ENCODE measurements at regions not wholly inside any gene's neighbourhood (a gene's known extent, or its start where the extent isn't known, plus 50 kb on each side); places are given as distances from the start of the nearest gene placed in this dataset.

DNA sequence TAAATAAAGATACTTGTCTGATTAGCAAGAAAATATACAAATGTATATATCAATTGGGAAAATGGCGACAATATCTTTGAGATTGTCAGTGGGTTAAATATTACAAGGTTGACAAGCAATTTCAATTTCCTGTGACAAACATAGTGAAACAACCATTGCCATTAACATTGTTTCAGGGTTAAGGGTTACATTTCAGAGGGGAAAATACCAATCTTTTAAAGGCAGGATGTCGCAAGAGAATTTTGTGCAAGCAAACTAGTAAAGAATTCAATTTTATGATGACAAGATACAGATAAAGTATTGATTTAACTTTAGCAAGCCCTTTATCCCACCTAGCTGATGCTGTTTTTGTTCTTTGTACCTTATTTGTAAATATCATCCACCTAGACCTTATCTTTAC lies 305.8 kb upstream of the GRIA3 start:
- Histone ChIP-seq H3K4me3 (no peak overlapping the region), H3K4me1 (replicated peaks in 1 of 2; ENCODE audit: control insufficient read depth in 2 of 2, insufficient read depth in 2 of 2, low read length in 2 of 2) (no peaks in the 10 kb centered on the region), H3K9me3 (replicated peaks; ENCODE audit: control insufficient read depth, insufficient read depth, low read depth, low read length) (no peaks in the 10 kb centered on the region), H3K9ac (ENCODE audit: insufficient read depth in 1 of 2, low read depth in 2 of 2, low read length in 2 of 2) (no peak overlapping the region), H2AFZ (ENCODE audit: low read depth, low read length) (no peak overlapping the region), H3K4me2 (ENCODE audit: insufficient read depth, low read length) (no peak overlapping the region), H3K9me1 (ENCODE audit: control insufficient read depth, insufficient read depth, low read length) (no peaks in the 10 kb centered on the region), H3K79me2 (ENCODE audit: control insufficient read depth, insufficient read depth, low read length) (no peaks in the 10 kb centered on the region), H4K20me1 (replicated peaks; ENCODE audit: control insufficient read depth, insufficient read depth, low read length) (no peaks in the 10 kb centered on the region), H3K27me3 (ENCODE audit: control insufficient read depth in 2 of 2, insufficient read depth in 2 of 2, low read length in 2 of 2) (no peaks in the 10 kb centered on the region), H3K36me3 (ENCODE audit: control insufficient read depth, insufficient read depth, low read length) (no peaks in the 10 kb centered on the region), H3K27ac (ENCODE audit: extremely low read depth, low read depth, low read length) (no peak overlapping the region)
- no TSS peak for BruUV-seq (replicated peaks)
- DNase-seq (ENCODE audit: extremely low read depth in 1 of 4, low spot score in 3 of 4) = no peak
- in situ Hi-C loops (cut with MboI) = no loop called here
- POLR2A ChIA-PET = no interaction called here
- CTCF ChIA-PET (ENCODE audit: low intra/inter-chr PET ratio) = no interaction called here
- intact Hi-C loops (cut with micrococcal nuclease) = no loop called here
- ATAC-seq = no peak
- WGBS (ENCODE audit: insufficient coverage, low coverage, missing lambda C conversion rate) = 0% methylated on average over 2 of the region's 2 CpGs
- FAIRE-seq = no peak
- TF ChIP-seq, protein P1, sequence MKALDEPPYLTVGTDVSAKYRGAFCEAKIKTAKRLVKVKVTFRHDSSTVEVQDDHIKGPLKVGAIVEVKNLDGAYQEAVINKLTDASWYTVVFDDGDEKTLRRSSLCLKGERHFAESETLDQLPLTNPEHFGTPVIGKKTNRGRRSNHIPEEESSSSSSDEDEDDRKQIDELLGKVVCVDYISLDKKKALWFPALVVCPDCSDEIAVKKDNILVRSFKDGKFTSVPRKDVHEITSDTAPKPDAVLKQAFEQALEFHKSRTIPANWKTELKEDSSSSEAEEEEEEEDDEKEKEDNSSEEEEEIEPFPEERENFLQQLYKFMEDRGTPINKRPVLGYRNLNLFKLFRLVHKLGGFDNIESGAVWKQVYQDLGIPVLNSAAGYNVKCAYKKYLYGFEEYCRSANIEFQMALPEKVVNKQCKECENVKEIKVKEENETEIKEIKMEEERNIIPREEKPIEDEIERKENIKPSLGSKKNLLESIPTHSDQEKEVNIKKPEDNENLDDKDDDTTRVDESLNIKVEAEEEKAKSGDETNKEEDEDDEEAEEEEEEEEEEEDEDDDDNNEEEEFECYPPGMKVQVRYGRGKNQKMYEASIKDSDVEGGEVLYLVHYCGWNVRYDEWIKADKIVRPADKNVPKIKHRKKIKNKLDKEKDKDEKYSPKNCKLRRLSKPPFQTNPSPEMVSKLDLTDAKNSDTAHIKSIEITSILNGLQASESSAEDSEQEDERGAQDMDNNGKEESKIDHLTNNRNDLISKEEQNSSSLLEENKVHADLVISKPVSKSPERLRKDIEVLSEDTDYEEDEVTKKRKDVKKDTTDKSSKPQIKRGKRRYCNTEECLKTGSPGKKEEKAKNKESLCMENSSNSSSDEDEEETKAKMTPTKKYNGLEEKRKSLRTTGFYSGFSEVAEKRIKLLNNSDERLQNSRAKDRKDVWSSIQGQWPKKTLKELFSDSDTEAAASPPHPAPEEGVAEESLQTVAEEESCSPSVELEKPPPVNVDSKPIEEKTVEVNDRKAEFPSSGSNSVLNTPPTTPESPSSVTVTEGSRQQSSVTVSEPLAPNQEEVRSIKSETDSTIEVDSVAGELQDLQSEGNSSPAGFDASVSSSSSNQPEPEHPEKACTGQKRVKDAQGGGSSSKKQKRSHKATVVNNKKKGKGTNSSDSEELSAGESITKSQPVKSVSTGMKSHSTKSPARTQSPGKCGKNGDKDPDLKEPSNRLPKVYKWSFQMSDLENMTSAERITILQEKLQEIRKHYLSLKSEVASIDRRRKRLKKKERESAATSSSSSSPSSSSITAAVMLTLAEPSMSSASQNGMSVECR (CRISPR knock-in tag; IDR thresholded peaks at IDR 0.05) = no peak
- TF ChIP-seq, protein P2, sequence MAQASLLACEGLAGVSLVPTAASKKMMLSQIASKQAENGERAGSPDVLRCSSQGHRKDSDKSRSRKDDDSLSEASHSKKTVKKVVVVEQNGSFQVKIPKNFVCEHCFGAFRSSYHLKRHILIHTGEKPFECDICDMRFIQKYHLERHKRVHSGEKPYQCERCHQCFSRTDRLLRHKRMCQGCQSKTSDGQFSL (CRISPR knock-in tag; IDR thresholded peaks at IDR 0.05) = no peak
- TF ChIP-seq, protein P2 (tag; IDR thresholded peaks at IDR 0.05) = no peak
- TF ChIP-seq DMBX1 (CRISPR knock-in tag; IDR thresholded peaks at IDR 0.05; ENCODE audit: borderline replicate concordance) = no peak
- TF ChIP-seq ILK (tag; IDR thresholded peaks at IDR 0.05; ENCODE audit: borderline replicate concordance, low read depth) = no peak
- no peak for TF ChIP-seq RAD21 (CRISPR knock-in tag; conservative IDR thresholded peaks at IDR 0.05 in 1 of 2, IDR thresholded peaks at IDR 0.05 in 1 of 2)
- no peak for TF ChIP-seq E4F1 (CRISPR knock-in tag; IDR thresholded peaks at IDR 0.05; ENCODE audit: borderline replicate concordance)
- TF ChIP-seq ZNF766 (CRISPR knock-in tag; conservative IDR thresholded peaks at IDR 0.05) = no peak
- no peak for TF ChIP-seq ZFPM2 (CRISPR knock-in tag; IDR thresholded peaks at IDR 0.05)
- TF ChIP-seq BHLHE40 (IDR thresholded peaks at IDR 0.05; ENCODE audit: low read length) = no peak
- TF ChIP-seq SMARCA5 (IDR thresholded peaks at IDR 0.05) = no peak
- no peak for TF ChIP-seq SAP30 (IDR thresholded peaks at IDR 0.05; ENCODE audit: borderline replicate concordance, insufficient read depth, low read depth, low read length, poor library complexity, severe bottlenecking)
- TF ChIP-seq, protein P3, sequence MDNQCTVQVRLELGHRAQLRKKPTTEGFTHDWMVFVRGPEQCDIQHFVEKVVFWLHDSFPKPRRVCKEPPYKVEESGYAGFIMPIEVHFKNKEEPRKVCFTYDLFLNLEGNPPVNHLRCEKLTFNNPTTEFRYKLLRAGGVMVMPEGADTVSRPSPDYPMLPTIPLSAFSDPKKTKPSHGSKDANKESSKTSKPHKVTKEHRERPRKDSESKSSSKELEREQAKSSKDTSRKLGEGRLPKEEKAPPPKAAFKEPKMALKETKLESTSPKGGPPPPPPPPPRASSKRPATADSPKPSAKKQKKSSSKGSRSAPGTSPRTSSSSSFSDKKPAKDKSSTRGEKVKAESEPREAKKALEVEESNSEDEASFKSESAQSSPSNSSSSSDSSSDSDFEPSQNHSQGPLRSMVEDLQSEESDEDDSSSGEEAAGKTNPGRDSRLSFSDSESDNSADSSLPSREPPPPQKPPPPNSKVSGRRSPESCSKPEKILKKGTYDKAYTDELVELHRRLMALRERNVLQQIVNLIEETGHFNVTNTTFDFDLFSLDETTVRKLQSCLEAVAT (IDR thresholded peaks at IDR 0.05) = no peak
- no peak for TF ChIP-seq SMARCE1 (IDR thresholded peaks at IDR 0.05)

Measured in K562 (cell line).